K562 (cell line): ENCODE measurements at regions not wholly inside any gene's neighbourhood (a gene's known extent, or its start where the extent isn't known, plus 50 kb on each side); places are given as distances from the start of the nearest gene placed in this dataset.

Source experiments
- ATAC-seq: fragments of 200-7000 bp; cut with Tn5 transposase; 3 replicates; pipeline ENCODE4 v1.9.1; 2020; ENCODE audit warnings: moderate library complexity
- BruUV-seq: library from RNA; stranded (reverse); fragments of 400-500 nt; replicated peaks from 2 replicates; lab custom pipeline; 2021; lab: Mats Ljungman, UMichigan
- CTCF ChIA-PET: fragments of 300-600 bp; formaldehyde crosslinking; extraction: SDS; loops from one replicate; lab custom pipeline; 2021; ENCODE audit warnings: low intra/inter-chr PET ratio; lab: Yijun Ruan, JAX
- POLR2A ChIA-PET: fragments of 300-600, 350-650 bp; sonication (Branson Sonifier 250); formaldehyde crosslinking; extraction: SDS; loops from one replicate; lab custom pipeline; 2021; ENCODE audit warnings: antibody characterized with exemption, inconsistent platforms; lab: Yijun Ruan, JAX
- DNase-seq, 4 experiments: peaks; one replicate each; pipeline versions ENCODE4 v3.0.0 to v3.0.0-alpha.2; 2011 to 2018; ENCODE audit warnings: low spot score in 3 of 4, mixed read lengths in 3 of 4; ENCODE audit errors: extremely low read depth in 1 of 4
- FAIRE-seq: peaks from 2 replicates; lab custom pipeline; 2011; peaks lifted over from hg19 to GRCh38; lab: Jason Lieb, UNC
- H2AFZ ChIP-seq: 2 replicates; pipeline ENCODE4 v1.6.0; 2011; ENCODE audit warnings: low read depth, low read length, control low read depth, inconsistent platforms
- H3K27ac ChIP-seq: fragments of 200-600 bp; 3 replicates; pipeline ENCODE4 v1.8.0; 2011; ENCODE audit warnings: low read depth, mild to moderate bottlenecking, control low read depth, inconsistent platforms, low read length, moderate library complexity, mixed read lengths; ENCODE audit errors: extremely low read depth
- H3K27me3 ChIP-seq, 2 experiments: fragments of 300-600 bp in 1 of 2; 2 replicates in 1 of 2; 3 replicates in 1 of 2; pipeline versions ENCODE4 v1.6.0 to v1.8.0; 2011; ENCODE audit warnings: inconsistent platforms in 2 of 2, low read length in 2 of 2, mild to moderate bottlenecking in 1 of 2, mixed read lengths in 1 of 2, moderate library complexity in 1 of 2; ENCODE audit not compliant: control insufficient read depth in 2 of 2, insufficient read depth in 2 of 2
- H3K36me3 ChIP-seq: fragments of 300-600 bp; 3 replicates; pipeline ENCODE4 v1.8.0; 2011; ENCODE audit warnings: mild to moderate bottlenecking, low read length, inconsistent platforms; ENCODE audit not compliant: control insufficient read depth, insufficient read depth
- H3K4me1 ChIP-seq, 2 experiments: fragments of 200-600 bp in 1 of 2; replicated peaks in 1 of 2; 2 replicates in 1 of 2; 3 replicates in 1 of 2; pipeline versions ENCODE4 v1.5.1 to v1.8.0; 2011; ENCODE audit warnings: inconsistent platforms in 2 of 2, low read length in 2 of 2, mild to moderate bottlenecking in 1 of 2, mixed read lengths in 1 of 2, moderate library complexity in 1 of 2; ENCODE audit not compliant: control insufficient read depth in 2 of 2, insufficient read depth in 2 of 2
- H3K4me2 ChIP-seq: 2 replicates; pipeline ENCODE4 v1.6.1; 2011; ENCODE audit warnings: low read length, control low read depth, inconsistent platforms, mixed read lengths; ENCODE audit not compliant: insufficient read depth
- H3K4me3 ChIP-seq: fragments of 200-600 bp; sonication (generic), shearing (Covaris generic); 2 replicates; pipeline ENCODE4 v1.5.1; 2016; ENCODE audit warnings: control low read depth, inconsistent platforms
- H3K79me2 ChIP-seq: fragments of 200-600 bp; 3 replicates; pipeline ENCODE4 v1.8.0; 2011; ENCODE audit warnings: low read length, inconsistent platforms; ENCODE audit not compliant: control insufficient read depth, insufficient read depth
- H3K9ac ChIP-seq, 2 experiments: 2 replicates each; pipeline versions ENCODE4 v1.6.0 to v1.6.1; 2011; ENCODE audit warnings: low read depth in 2 of 2, low read length in 2 of 2, control low read depth in 1 of 2, inconsistent platforms in 1 of 2, mild to moderate bottlenecking in 1 of 2, mixed read lengths in 1 of 2; ENCODE audit not compliant: insufficient read depth in 1 of 2
- H3K9me1 ChIP-seq: one replicate; pipeline ENCODE4 v1.6.0; 2011; ENCODE audit warnings: inconsistent platforms, mild to moderate bottlenecking, low read length, moderate library complexity; ENCODE audit not compliant: control insufficient read depth, insufficient read depth
- H3K9me3 ChIP-seq: replicated peaks from 2 replicates; pipeline ENCODE4 v1.5.1; 2011; ENCODE audit warnings: low read depth, low read length, inconsistent platforms; ENCODE audit not compliant: control insufficient read depth, insufficient read depth
- H4K20me1 ChIP-seq: replicated peaks from 2 replicates; pipeline ENCODE4 v1.6.1; 2011; ENCODE audit warnings: low read length, inconsistent platforms, mixed read lengths; ENCODE audit not compliant: control insufficient read depth, insufficient read depth
- BCOR ChIP-seq: fragments of 450-650 bp; IDR thresholded peaks from 2 replicates; pipeline ENCODE4 v1.6.1; 2016
- CREBBP ChIP-seq: IDR thresholded peaks from one replicate; pipeline ENCODE4 v1.6.1; 2012; ENCODE audit warnings: low read depth, mild to moderate bottlenecking, control low read depth, inconsistent platforms, low read length
- E2F5 ChIP-seq: sonication (generic); formaldehyde crosslinking; IDR thresholded peaks from 2 replicates; pipeline ENCODE4 v1.8.0; 2022; ENCODE audit warnings: mild to moderate bottlenecking, missing genetic modification reagents
- EHMT2 ChIP-seq: fragments of 450-650 bp; IDR thresholded peaks from 2 replicates; pipeline ENCODE4 v1.6.1; 2018; ENCODE audit warnings: antibody characterized with exemption
- FOXK1 ChIP-seq: sonication (generic); formaldehyde crosslinking; IDR thresholded peaks from 2 replicates; pipeline ENCODE4 v1.8.0; 2022; ENCODE audit warnings: missing genetic modification reagents, mild to moderate bottlenecking, borderline replicate concordance
- HNRNPK ChIP-seq: fragments of 200-400 bp; formaldehyde crosslinking; IDR thresholded peaks from one replicate; pipeline ENCODE4 v1.6.1; 2018; ENCODE audit warnings: mild to moderate bottlenecking, low read depth, low read length; ENCODE audit not compliant: poor library complexity, severe bottlenecking
- IRF2 ChIP-seq: sonication (generic); formaldehyde crosslinking; IDR thresholded peaks from 2 replicates; pipeline ENCODE4 v1.8.1; 2022; ENCODE audit warnings: mild to moderate bottlenecking, missing genetic modification reagents
- NFE2L1 ChIP-seq: fragments of 450-650 bp; IDR thresholded peaks from 2 replicates; pipeline ENCODE4 v1.6.1; 2016; ENCODE audit warnings: missing genetic modification characterization, low read depth, mild to moderate bottlenecking, missing compliant biosample characterization, moderate library complexity, borderline replicate concordance
- POLR3A ChIP-seq: IDR thresholded peaks from 2 replicates; pipeline ENCODE4 v1.6.1; 2011; ENCODE audit warnings: borderline replicate concordance, mild to moderate bottlenecking, moderate library complexity; ENCODE audit not compliant: insufficient read length, insufficient read depth; ENCODE audit errors: extremely low read depth
- SIN3A ChIP-seq, 2 experiments: fragments of 150-350 bp in 1 of 2; IDR thresholded peaks; 2 replicates each; pipeline ENCODE4 v1.6.1; 2011 to 2016; ENCODE audit warnings: borderline replicate concordance in 2 of 2, low read depth in 2 of 2, low read length in 2 of 2, mild to moderate bottlenecking in 2 of 2, moderate library complexity in 2 of 2; ENCODE audit not compliant: control insufficient read depth in 1 of 2
- SRSF1 ChIP-seq: fragments of 200-400 bp; formaldehyde crosslinking; IDR thresholded peaks from 2 replicates; pipeline ENCODE4 v1.6.1; 2017; ENCODE audit warnings: mild to moderate bottlenecking, low read depth, low read length, moderate library complexity
- SUPT5H ChIP-seq: fragments of 450-650 bp; IDR thresholded peaks from 2 replicates; pipeline ENCODE4 v1.6.1; 2016
- TSC22D4 ChIP-seq: fragments of 450-650 bp; IDR thresholded peaks from 2 replicates; pipeline ENCODE4 v1.6.1; 2016; ENCODE audit warnings: missing genetic modification characterization, missing biosample characterization, control low read depth
- ZFP1 ChIP-seq: fragments of 450-650 bp; formaldehyde crosslinking; IDR thresholded peaks from 2 replicates; pipeline ENCODE4 v1.4.0; 2020; ENCODE audit warnings: mild to moderate bottlenecking, mixed read lengths
- ZNF507 ChIP-seq: conservative IDR thresholded peaks from 2 replicates; pipeline ENCODE4 v1.6.1; 2017; ENCODE audit warnings: missing genetic modification characterization, missing compliant biosample characterization
- ZNF551 ChIP-seq: fragments of 250-450 bp; sonication (Bioruptor Pico); IDR thresholded peaks from 2 replicates; pipeline ENCODE4 v1.5.0; 2021; ENCODE audit warnings: mild to moderate bottlenecking, moderate library complexity
- WGBS: fragments of 100-300 bp; shearing (Covaris generic); methylation state at CpG from one replicate; pipeline ENCODE4 v1.1.6; 2016; ENCODE audit warnings: low coverage, mixed read lengths; ENCODE audit not compliant: insufficient coverage; ENCODE audit errors: missing lambda C conversion rate; 5-methylcytosine and 5-hydroxymethylcytosine counted together
- in situ Hi-C: fragments of 300-500 bp; cut with MboI; formaldehyde crosslinking; loops from 4 replicates; pipeline ENCODE4 v1.15.0; 2018; ENCODE audit warnings: inconsistent platforms, mixed read lengths
- intact Hi-C: fragments of 100-400 bp; cut with micrococcal nuclease; formaldehyde crosslinking; loops from 2 replicates; pipeline ENCODE4 v1.14.2; 2022
- TF ChIP-seq, protein P1 (sequence below), 2 experiments: fragments of 150-350 bp in 1 of 2; IDR thresholded peaks; 2 replicates each; pipeline ENCODE4 v1.6.1; 2012 to 2016; ENCODE audit warnings: low read depth in 2 of 2, low read length in 2 of 2, mild to moderate bottlenecking in 1 of 2, moderate library complexity in 1 of 2
- TF ChIP-seq, protein P2 (sequence below): sonication (generic); formaldehyde crosslinking; IDR thresholded peaks from 2 replicates; pipeline ENCODE4 v1.8.0; 2022; ENCODE audit warnings: mild to moderate bottlenecking, missing genetic modification reagents

DNA sequence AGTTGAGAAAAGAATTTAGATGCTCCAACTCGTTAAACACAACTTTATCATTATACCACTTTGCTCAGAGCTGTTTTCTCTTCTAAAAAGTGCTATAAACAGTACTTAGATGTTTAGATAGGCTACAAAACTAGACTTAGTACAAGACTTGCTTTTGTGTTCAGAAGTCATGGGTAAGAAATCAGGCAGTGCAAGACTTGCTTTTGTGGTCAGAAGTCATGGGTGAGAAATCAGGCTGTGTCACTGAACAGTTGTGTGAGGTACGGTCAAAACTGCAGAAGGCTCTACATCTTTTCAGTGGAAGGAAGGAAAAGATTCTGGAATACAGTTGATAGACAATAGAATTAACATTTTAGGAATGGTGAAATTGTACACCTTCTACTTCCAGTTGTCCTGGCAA is 239.7 kb downstream of the DNAJB9 start (continued):
- no peak for TF ChIP-seq BCOR
- no peak for TF ChIP-seq SIN3A (IDR thresholded peaks at IDR 0.05; ENCODE audit: borderline replicate concordance in 2 of 2, control insufficient read depth in 1 of 2, low read depth in 2 of 2, low read length in 2 of 2)
- no peak for TF ChIP-seq ZFP1 (CRISPR knock-in tag)
- TF ChIP-seq ZNF507 (tag): no peak
- no peak for TF ChIP-seq E2F5 (CRISPR knock-in tag)
- no peak for TF ChIP-seq TSC22D4
- no peak for TF ChIP-seq HNRNPK
- TF ChIP-seq SRSF1: no peak
- no peak for TF ChIP-seq EHMT2

- ATAC-seq: no peak
- H3K4me1 ChIP-seq: no peaks in the 10 kb centered on the region
- POLR2A ChIA-PET: no interaction called here
- H3K4me2 ChIP-seq: no peak overlapping the region
- no peak overlapping the region for H2AFZ ChIP-seq
- H3K9ac ChIP-seq: no peak overlapping the region
- intact Hi-C loops: no loop called here
- 2% methylated on average over 2 of the region's 2 CpGs for WGBS
- DNase-seq: no peak
- no peaks in the 10 kb centered on the region for H3K79me2 ChIP-seq
- no peak overlapping the region for H3K27ac ChIP-seq
- no peaks in the 10 kb centered on the region for H3K9me3 ChIP-seq
- no peaks in the 10 kb centered on the region for H3K27me3 ChIP-seq
- BruUV-seq: no TSS peak
- CTCF ChIA-PET: interaction anchor here (0.6 kb wide), 1 partner anchor 1136 kb away, joined by 3 read pairs; no protein-coding TSS in a partner anchor
- no peaks in the 10 kb centered on the region for H4K20me1 ChIP-seq
- no peaks in the 10 kb centered on the region for H3K36me3 ChIP-seq
- no peak for FAIRE-seq
- in situ Hi-C loops: no loop called here
- H3K9me1 ChIP-seq: no peaks in the 10 kb centered on the region
- no peak overlapping the region for H3K4me3 ChIP-seq
- TF ChIP-seq, protein P1, sequence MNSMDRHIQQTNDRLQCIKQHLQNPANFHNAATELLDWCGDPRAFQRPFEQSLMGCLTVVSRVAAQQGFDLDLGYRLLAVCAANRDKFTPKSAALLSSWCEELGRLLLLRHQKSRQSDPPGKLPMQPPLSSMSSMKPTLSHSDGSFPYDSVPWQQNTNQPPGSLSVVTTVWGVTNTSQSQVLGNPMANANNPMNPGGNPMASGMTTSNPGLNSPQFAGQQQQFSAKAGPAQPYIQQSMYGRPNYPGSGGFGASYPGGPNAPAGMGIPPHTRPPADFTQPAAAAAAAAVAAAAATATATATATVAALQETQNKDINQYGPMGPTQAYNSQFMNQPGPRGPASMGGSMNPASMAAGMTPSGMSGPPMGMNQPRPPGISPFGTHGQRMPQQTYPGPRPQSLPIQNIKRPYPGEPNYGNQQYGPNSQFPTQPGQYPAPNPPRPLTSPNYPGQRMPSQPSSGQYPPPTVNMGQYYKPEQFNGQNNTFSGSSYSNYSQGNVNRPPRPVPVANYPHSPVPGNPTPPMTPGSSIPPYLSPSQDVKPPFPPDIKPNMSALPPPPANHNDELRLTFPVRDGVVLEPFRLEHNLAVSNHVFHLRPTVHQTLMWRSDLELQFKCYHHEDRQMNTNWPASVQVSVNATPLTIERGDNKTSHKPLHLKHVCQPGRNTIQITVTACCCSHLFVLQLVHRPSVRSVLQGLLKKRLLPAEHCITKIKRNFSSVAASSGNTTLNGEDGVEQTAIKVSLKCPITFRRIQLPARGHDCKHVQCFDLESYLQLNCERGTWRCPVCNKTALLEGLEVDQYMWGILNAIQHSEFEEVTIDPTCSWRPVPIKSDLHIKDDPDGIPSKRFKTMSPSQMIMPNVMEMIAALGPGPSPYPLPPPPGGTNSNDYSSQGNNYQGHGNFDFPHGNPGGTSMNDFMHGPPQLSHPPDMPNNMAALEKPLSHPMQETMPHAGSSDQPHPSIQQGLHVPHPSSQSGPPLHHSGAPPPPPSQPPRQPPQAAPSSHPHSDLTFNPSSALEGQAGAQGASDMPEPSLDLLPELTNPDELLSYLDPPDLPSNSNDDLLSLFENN (IDR thresholded peaks at IDR 0.05; ENCODE audit: low read depth in 2 of 2, low read length in 2 of 2): no peak
- TF ChIP-seq FOXK1 (CRISPR knock-in tag) (no peak), NFE2L1 (tag) (no peak), ZNF551 (CRISPR knock-in tag) (no peak), POLR3A (no peak), IRF2 (CRISPR knock-in tag) (no peak), CREBBP (no peak), SUPT5H (no peak)
- TF ChIP-seq, protein P2, sequence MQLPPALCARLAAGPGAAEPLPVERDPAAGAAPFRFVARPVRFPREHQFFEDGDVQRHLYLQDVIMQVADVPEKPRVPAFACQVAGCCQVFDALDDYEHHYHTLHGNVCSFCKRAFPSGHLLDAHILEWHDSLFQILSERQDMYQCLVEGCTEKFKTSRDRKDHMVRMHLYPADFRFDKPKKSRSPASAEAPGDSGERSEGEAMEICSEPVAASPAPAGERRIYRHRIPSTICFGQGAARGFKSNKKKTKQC (CRISPR knock-in tag): no peak
Observed at GRCh38 chr7:108810756-108811385, 241.2 kb downstream of the DNAJB9 start.
